OCI-M1 (cell line): ENCODE measurements at regions not wholly inside any gene's neighbourhood (a gene's known extent, or its start where the extent isn't known, plus 50 kb on each side); places are given as distances from the start of the nearest gene placed in this dataset.

ENCODE experiments used
- DNase-seq: peaks from one replicate; lab custom pipeline; 2025; lab: John Stamatoyannopoulos, UW

DNA sequence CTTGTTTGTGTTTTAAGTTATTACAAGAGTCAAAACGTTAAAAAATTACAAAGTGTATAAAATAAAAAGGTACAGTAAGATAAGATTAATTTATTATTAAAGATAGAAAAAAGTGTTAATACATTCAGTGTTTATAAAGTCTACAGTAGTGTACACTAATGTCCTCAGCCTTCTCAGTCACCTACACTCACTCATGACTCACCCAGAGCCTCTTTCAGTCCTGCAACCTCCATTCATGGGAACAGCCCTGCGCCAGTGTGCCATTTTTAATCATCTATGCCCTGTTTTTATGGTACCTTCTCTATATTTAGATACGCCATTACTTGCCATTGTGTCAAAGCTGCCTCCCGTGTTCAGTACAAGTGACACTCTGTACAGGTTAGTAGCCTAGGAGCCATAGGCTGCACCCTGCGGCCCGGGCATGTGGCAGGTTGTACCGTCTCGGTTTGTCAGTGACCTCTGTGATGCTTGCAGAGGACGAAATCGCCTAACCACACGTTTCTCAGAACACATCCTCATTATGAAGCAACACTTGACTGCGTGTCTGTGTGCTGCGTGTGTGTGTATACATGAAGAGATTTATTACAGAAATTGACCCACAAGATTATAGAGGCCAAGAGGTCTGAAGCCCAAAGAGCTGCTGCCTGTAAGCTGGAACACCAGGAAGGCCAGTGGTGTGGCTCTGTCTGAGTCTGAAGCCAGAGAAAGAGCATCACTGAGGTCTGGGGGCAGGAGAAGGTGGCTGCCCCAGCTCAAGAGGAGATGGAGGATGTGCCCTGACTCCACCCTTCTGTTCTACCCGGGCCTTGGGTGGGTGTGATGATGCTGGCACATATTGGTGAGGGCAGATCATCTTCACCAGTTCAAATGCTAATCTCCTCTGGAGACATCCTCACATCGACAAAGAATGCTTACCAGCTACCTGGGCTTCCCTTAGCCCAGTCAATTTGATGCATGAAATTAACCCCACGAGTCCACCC lies 116.6 kb upstream of the C14orf180 start:
- no peak for DNase-seq

DNA sequence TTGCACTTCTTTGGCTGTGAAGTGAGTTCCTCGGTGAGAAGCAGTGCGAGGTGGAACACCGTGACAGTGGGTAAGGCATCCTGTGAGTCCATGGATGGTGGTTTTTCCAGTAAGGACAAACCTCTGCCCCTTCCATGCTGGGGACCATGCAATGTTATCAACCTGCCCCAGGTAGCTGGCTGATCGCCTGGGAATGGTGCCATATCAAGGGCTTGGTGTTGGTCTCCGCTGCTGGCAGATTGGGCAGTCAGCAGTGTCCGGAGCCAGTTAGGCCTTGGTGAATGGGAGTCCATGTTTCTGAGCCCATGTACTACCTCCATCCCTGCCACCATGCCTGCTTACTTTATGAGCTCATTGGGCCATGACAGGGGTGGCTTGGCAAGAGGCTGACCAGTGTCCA lies 114.7 kb upstream of the C14orf180 start:
- no peak for DNase-seq

GRCh38 chr14:104465482-104466390 lies 113.8 kb upstream of the C14orf180 start:
- no peak for DNase-seq

- no peak for DNase-seq
These were observed 112.3 kb upstream of the C14orf180 start for GRCh38 chr14:104467236-104467635.

GRCh38 chr14:104467641-104468040 lies 111.9 kb upstream of the C14orf180 start:
- no peak for DNase-seq

GRCh38 chr14:104469591-104469990 lies 110.0 kb upstream of the C14orf180 start:
- DNase-seq, result no peak

DNA sequence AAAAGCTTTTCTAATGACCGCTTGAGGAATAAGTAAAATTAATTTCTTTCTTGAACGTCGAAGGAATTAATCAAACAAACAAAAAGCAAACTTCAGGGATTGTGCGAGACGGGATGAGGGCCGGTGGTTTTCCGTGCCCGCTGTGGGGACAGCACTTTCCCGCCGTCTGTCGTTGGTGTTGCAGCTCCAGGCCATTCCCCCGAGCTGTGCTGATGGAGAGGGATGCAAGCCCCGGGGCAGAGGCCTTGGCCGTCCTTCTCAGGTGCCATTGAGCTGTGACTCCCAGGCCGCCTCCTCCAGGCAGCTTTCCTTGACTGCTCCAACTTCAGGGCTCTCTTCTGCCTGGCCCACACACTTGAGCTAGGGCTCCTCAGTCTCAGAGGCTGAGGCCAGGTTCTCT lies 109.0 kb upstream of the C14orf180 start:
- no peak for DNase-seq

DNA sequence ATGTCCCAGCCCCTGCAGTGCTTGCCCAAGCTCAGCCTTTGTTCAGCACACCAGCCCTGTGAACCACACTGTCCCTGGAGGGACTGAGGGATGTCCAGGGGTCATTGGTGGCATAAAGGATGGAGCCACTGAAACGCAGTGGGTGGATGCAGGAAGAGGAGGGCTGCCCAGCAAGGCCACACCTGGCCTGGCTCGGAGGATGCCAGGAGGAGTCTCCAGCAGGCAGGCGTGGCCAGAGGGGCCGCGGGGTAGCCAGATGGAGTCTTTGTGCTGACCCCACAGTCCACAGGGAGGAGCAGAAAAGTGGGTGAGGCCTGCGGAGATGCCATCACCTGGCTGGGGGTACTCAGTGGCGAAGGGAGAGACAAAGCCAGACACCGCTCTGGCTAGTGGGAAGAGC lies 108.5 kb upstream of the C14orf180 start:
- DNase-seq, result no peak

DNA sequence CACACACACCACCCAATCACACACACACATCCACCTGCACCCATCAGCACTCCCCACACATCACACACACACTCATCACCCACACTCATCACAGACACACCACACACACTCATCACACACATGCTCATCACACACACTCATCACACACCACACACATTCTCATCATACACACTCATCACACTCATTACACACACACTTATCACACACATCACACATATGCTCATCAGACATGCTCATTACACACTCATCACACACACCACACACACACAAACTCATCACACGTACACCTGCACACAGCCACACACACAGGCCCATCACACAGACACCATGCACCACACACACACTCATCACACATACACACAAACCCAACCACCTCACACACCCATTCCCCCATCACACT lies 107.5 kb upstream of the C14orf180 start:
- DNase-seq, result no peak

- no peak for DNase-seq
These were observed 106.9 kb upstream of the C14orf180 start for GRCh38 chr14:104472536-104473243.

GRCh38 chr14:104473244-104473565 lies 106.4 kb upstream of the C14orf180 start:
- DNase-seq, result no peak

DNA sequence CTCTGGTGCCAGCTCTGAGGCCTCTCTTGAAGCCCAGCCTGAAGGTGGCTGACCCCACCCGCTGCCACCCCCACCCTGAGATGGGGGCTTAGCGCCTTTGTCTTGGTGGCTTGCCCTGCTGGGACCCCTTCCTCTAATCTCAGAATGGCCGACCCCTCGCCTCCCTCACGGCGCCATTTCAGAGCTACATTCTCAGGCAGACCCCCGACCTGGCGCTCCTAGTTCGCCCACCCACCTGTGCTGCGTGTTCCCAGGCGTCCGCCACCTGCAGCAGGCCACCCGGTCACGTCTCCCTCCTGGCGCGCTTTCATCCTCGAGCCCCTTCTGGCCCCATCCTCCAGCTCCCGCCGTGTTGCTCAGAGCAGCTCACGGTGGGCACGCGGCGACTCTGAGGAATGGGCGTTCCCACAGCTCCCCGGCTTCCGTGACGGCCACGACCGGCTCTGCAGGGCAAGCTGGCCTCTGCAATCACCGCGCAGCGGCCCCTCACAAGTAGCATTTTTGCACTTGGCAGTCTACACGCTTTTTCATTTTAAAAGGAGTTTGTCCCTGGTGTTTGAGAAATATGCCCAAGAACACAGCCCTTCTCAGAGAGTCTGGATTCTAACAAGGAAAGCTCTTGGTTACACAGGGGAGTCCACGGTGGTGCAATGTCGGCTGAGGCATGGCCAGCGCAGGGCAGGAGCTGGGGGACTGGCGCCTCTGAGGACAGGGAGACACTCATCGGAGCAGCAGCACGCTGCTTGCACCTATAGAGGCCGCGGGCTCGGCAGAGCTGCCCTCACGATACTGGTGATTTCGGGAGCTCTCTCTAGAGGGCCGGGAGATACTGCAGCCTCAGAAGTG lies 105.7 kb upstream of the C14orf180 start:
- DNase-seq, result no peak

GRCh38 chr14:104474495-104475213 lies 104.9 kb upstream of the C14orf180 start:
- DNase-seq, result no peak

DNA sequence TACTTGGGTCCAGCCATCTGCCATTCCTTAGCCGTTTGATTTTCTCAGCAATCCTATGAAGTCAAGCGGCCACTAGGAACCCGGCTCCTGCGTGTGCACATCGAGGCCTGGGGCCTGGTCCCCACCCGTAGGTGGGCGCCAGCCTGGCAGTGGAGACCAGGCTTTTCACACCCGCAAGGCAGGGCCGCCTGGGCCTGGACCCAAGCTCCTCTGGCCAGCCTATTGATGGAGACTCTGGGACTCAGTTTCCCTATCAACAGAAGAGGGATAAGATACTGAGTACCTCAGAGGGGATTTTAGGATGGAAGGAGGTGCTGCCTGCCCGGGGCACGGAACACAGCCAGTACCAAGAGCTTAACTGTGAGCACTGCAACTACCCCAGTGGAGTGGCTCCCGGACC lies 104.3 kb upstream of the C14orf180 start:
- no peak for DNase-seq

DNA sequence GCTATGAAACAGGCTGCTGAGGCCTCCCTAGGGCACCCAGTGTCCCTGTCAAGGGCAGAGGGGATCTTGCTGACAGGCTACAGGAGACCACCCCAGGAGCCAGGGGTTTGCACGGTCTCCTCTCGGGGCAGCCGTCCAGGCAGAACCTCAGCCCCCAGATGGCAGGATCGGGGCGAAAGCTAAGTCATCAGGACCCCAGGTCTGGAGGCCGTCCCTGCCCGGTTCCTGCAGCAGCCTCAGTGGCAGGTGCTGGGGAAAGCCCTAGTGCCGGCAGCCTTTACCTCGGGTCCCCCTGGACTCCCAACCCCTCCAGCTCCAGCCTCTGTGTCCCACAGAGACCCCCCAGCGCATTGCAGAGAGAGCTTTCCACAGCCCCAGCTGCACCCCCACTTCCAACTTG lies 103.8 kb upstream of the C14orf180 start:
- no peak for DNase-seq

DNA sequence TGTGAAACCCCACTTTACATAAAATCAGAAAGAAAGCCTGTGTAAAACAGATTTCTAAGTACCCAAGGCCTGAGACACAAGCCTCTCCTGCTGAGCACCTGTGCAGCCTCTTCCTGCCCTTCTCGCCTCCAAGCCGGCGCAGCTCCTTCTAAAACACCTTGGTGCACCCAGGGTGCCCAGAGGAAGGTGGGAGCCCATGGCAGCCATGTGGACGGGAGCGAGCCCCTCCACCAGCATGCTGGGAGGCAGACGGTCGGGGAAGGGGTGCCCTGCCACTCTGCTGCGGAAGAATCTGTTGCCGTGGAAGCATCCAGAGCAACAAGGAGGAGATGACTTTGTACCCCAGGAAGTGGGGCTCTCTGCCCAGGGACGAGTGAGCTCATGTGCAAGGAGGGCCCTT lies 103.1 kb upstream of the C14orf180 start:
- no peak for DNase-seq

DNA sequence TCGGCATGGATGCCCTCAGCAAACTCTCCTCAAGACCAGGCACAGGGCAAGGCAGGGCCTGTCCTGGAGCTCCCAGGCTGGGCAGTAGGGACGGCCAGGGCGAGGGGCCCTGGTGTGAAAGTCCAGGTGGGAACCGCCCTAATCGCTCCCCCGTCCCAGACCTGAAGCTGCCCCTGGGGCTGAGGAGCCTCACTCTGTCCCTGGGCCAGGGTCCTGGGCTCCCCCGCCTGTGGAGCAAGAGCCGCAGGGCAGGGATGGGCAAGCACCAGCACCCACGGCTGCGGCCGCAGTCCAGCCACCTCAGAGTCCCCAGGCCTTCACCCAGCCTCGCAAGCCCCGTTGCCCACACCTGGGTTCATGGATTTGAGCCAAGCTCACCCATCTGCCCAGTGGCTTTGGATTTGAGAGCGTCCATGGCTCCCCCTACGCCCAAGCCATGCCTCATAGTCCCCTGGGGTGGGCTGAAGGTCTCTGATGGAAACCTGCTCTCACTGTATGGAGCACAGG lies 102.4 kb upstream of the C14orf180 start:
- DNase-seq, result no peak

DNA sequence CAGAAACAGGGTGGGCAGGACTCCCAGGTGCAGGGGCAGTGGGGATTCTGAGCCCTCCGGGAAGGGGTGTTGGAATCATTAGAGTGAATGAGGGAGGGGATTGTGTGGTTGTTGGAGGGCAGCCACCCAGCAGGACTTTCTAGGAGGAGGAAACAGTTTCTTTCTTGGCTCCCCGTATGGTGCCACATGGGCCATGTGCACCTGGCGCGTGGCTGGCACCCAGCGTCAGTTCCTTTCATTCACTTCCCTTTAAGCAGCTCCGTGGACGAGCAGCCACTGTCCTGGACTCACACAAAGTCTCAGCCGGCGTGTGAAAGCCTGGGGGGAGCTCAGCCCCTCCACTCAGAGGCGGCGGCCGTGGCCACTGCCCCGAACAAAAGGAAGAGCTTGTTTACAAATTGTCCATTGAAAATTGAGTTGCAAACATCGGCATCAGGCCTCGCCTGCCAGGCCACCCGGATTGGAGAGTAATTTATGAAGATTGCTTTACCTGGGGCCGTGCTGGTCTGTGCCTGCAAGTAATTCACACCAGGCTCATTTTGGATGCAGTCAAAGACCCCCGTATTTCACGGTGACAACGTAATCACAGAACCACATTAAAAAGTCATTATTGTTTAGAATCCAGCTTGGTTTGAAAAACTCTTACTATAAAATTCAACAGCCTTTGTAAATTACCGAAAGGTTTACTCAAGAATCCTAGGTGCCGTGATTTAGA lies 101.7 kb upstream of the C14orf180 start:
- no peak for DNase-seq

- no peak for DNase-seq
These were observed 100.9 kb upstream of the C14orf180 start for GRCh38 chr14:104478656-104479055.

GRCh38 chr14:104479901-104480300 lies 99.7 kb upstream of the C14orf180 start:
- no peak for DNase-seq
